OCI-M1 (cell line): ENCODE measurements at regions not wholly inside any gene's neighbourhood (a gene's known extent, or its start where the extent isn't known, plus 50 kb on each side); places are given as distances from the start of the nearest gene placed in this dataset.

ENCODE experiments used
- DNase-seq: peaks from one replicate; lab custom pipeline; 2025; lab: John Stamatoyannopoulos, UW

- DNase-seq: no peak
Observed at GRCh38 chr5:144065786-144066185, 104.7 kb downstream of the YIPF5 start.

DNA sequence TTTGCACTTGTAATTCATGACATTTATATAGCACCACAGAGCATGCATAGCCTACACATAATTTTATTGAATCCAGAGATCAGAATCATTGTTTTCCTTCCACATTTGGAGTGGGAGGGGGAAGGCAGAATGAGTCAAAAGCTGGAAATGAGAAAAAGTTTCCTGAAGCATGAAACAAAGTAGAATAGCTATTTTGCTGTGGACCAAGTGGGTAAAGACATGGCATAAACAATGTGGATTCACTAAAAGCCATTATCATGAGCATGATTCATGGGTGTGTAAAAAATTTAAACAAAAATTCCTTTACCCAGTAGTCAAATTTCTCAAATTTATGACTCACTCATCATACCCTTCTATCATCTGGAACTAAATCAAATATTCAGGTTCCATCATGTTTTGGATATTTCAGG is 97.9 kb downstream of the YIPF5 start:
- DNase-seq: no peak

GRCh38 chr5:144076521-144077083 is 93.9 kb downstream of the YIPF5 start:
- DNase-seq: no peak

- no peak for DNase-seq
Observed at GRCh38 chr5:144083185-144083584, 87.3 kb downstream of the YIPF5 start.

DNA sequence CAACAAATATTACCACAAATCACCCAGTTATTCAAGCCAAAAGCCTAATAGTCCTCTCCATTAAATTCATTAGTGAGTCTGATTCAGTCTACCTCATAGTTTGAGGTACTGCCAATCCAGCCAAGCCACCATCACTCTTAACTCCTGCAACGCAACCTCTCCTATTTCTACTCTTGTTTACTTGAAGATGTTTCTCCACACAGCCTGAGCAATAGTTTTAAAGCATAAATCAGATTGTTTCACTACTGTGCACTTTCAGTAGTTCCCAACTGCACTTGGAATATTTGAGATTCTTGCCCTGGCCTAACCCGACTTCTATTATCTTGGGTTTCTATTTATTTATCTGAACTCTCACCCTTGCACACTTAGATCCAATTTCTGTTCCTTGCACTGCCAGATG is 85.5 kb downstream of the YIPF5 start:
- DNase-seq: no peak

- DNase-seq: no peak
Observed at GRCh38 chr5:144085381-144085780, 85.1 kb downstream of the YIPF5 start.

DNA sequence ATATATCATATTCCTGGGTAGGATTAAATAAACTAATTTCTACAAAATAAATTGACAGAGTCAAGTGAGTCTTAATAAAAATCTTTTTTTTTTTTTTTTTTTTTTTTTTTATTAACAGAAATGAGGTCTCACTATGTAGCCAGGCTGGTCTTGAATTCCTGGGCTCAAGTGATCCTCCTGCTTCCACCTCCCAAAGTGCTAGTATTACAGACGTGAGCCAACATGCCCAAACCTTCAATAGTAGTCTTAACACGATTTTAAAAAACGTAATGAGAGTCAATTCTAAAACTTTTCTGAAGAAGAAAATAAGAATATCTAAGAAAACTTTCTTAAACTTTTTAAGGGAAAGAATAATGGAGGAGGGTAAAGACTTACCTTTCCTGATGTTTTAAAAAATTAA is 84.2 kb downstream of the YIPF5 start:
- no peak for DNase-seq

GRCh38 chr5:144087576-144087975 is 82.9 kb downstream of the YIPF5 start:
- no peak for DNase-seq

GRCh38 chr5:144088206-144089064 is 82.0 kb downstream of the YIPF5 start:
- DNase-seq: no peak

GRCh38 chr5:144089401-144090021 is 80.9 kb downstream of the YIPF5 start:
- peak; percentile 12 for DNase-seq

- DNase-seq: no peak
Observed at GRCh38 chr5:144092508-144092907, 78.0 kb downstream of the YIPF5 start.

DNA sequence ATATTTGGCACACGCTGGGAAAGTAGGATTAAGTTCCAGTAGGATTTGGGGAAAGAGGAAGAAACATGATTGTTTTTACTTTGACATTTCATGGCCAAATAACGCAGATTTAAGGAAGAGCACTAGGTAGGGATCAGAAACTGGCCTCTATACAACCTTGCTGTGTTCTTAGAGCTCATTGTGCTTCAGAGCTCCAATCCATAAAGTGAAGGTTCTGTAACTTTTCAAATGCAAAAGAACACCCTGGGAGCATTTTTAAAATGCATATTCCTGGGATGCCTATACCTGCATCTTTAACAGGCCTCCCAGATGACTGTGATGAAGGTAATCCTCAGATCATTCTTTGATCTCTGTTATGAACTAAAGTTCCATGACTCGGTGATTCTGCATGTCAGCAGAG is 77.1 kb downstream of the YIPF5 start:
- no peak for DNase-seq

GRCh38 chr5:144093868-144094267 is 76.6 kb downstream of the YIPF5 start:
- no peak for DNase-seq

DNA sequence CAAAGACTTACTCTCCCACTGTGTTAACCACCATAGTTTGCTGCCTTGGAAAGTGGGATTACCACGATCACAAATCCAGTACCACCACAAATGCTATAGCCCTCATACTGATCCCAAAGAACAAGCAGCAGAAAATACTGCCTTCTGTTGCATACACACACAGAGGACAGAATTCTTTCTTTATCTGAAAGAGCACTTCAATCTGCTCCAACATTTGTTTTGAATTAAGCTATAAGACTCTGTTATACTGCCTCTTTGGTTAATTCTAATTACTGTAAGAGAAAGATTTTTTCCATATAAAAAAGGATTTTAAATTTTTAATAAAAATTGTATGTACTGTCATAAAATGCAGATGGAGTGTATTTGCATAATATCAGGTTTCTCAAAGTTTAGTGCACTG is 69.8 kb downstream of the YIPF5 start:
- DNase-seq: no peak

DNA sequence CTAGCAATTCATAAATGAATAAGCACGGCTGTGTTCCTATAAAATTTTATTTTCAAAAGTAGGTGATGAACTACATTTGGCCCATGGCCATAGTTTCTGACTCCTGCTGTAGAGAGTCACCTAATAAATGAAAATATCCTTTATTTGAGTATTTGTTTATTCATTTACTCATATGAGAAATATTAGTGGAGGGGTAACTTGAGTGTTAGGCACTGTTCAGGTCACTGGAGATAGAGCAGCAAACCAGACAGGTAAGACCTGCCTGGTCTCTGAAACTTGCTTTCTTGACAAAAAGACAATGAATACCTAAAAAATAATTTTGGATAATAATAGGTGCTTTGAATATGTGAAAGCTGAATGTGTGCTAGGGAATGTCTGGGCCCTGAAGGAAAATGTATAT is 68.8 kb downstream of the YIPF5 start:
- no peak for DNase-seq

- DNase-seq: no peak
Observed at GRCh38 chr5:144102361-144102760, 68.1 kb downstream of the YIPF5 start.

DNA sequence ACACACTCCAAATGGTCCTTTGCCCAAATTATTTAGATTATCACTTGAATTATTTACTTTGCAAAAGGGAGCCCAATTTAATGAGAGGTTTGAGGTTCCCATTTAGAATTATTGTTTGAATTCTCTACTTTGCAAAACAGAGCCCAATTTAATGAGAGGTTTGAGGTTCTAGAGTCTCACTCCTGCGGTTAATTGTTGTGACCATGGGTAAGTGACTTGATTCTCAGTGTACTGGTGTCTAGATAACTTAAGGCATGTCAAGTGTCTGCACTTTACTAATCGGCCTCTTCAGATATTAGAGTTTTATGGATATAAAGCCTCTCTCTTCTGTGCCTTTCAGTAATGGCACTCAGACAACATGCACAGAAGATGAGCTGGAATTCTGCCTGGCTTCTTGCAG is 67.5 kb downstream of the YIPF5 start:
- DNase-seq: no peak

DNA sequence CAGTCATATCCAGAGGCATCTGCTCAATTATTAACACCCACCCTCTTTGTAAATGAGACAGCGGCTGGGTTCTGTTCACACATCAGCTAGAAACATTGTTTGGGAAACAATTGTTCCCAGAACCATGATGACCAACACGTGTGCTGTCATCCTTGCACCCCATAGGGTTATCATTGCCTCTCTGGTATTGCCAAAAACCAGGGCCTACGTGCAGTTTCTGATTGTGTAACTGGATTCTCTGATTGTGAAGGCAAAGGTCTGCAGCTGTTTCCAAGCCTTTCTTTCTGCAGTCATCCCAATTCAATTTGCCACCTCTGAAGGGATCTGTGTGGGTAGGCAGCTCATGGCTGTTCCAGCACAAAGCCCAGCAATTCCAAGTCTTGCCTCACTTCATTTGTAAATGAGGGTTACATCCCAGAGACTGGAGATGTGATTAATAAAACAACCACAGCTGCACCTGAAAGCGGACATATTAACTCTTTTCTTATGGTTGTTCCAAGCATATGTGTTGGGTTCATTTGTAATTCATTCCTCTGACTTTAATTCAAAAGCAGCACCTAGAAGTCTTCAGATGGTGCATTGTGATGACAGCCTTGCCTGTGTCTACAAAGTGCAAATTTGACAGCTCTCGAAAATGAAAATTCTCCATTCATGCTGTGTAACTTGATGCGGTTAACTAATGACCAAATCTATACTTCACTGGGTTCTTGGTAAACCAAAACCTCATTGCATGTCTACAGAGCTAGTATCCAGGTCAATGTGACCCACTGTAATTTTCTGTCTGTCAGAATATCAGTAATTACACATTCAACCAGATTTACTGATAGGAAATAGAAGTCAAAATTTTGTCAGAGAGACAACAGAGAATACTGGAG is 66.6 kb downstream of the YIPF5 start:
- DNase-seq: no peak

DNA sequence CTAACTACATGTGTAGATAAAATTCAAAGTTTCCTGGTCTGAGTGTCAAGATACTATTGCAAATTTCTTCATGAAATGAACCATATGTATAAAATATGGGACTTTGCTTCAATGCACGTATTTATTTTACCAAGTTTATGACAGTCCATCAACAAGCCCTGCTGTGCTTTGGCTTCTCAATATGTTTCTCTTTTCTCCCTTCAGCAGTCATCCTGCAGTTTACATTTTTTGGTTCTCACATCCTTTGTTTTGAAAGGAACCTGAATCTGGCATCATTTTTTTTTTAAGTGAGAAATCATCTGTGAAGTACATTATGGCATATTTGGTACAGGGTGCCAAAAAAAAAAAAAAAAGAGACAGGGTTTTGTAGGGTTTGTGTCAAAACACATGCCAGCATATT is 65.1 kb downstream of the YIPF5 start:
- no peak for DNase-seq

GRCh38 chr5:144108131-144108530 is 62.3 kb downstream of the YIPF5 start:
- no peak for DNase-seq
